CD4-positive, alpha-beta T cell treated with Interferon alpha-2 for 1 hour (primary cell): ENCODE measurements at regions not wholly inside any gene's neighbourhood (a gene's known extent, or its start where the extent isn't known, plus 50 kb on each side); places are given as distances from the start of the nearest gene placed in this dataset.

Source experiments
- DNase-seq, 2 donors: peaks; one replicate each; pipeline ENCODE4 v3.0.0-alpha.2; 2020 to 2022

- DNase-seq = no peak
Observed at GRCh38 chr12:45674181-45674977, 55.1 kb upstream of the ARID2 start.

- no peak for DNase-seq
Observed at GRCh38 chr12:45675534-45675933, 54.0 kb upstream of the ARID2 start.
